GM21786 (cell line): ENCODE measurements at regions not wholly inside any gene's neighbourhood (a gene's known extent, or its start where the extent isn't known, plus 50 kb on each side); places are given as distances from the start of the nearest gene placed in this dataset.

ENCODE experiments used
- ATAC-seq: cut with Tn5 transposase; IDR thresholded peaks from one replicate; pipeline ENCODE4 v1.9.1; 2021; ENCODE audit not compliant: unreplicated experiment

DNA sequence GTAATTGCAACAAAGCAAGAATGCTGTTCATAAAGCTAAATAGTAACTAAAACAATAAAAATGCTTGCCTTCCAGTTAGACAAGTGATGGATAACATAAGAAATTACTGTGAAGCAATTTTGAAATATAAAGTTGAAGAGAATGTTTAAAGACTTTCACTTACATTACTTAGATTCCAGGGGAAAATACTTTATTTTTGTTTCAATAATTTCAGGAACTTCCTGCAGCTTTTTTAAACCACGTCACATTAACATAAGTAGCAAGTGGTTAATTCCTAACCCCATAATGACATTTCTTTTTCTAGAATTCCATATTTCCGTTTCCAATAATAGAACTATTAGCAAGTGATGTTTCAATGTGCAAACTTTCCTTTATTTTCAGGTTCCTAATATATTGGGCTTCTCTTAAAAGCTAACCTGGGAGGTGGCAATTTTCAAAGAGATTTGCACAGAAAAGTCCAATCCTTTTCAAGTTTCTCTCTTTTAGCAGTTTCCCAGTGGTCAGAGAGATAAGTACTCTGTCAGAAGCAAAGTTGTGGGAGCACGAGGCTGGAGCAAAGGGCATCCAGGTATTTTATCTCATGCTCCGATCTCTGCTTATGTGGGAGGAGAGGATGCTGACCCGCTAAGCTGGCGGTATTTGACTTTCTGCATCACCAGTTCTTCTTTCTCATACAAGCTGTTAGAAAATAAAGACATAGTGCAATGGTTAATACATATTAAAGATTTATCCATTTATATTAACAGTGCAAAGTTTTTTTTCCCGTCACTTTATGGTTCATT, 1025.3 kb downstream of the EFNB2 start:
- no peak for ATAC-seq

DNA sequence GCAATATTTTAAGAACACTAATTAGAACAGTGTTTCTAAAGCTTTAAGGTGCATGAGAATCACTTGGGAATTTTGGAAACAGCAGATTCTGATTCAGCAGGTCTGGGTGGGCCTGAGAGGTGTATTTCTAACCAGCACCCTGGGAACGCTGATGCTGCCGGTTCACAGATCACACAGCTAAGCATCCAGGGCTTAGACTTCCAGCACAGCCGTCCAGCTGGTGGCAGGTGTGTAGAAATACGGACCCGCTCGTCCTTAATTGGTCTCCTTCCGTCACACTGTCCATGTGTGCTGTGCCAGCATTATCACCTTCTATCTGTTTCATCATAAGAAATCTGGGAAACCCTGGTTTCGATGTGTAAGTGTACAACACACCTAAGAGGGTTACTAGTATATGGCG, 1029.0 kb downstream of the EFNB2 start:
- ATAC-seq = no peak

DNA sequence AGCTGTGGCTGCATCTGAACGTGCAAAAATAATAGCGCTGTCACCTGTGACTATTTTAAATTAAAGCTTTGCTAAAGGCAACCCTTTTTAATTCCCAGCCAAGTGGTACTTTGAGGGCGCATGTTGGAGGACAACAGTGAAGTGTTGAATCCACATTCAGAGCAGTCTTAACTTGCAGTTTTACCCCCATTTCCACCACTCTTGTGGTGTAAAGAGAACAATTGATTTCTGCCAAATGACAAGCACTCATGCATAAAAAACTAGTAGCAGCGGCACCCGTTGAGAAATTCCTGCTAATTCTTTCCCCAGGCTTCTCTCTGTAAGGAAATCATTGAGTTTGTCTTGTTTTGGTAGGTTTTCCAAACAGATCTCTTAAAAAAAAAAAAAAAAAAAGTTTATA, 1033.3 kb downstream of the EFNB2 start:
- ATAC-seq = no peak

DNA sequence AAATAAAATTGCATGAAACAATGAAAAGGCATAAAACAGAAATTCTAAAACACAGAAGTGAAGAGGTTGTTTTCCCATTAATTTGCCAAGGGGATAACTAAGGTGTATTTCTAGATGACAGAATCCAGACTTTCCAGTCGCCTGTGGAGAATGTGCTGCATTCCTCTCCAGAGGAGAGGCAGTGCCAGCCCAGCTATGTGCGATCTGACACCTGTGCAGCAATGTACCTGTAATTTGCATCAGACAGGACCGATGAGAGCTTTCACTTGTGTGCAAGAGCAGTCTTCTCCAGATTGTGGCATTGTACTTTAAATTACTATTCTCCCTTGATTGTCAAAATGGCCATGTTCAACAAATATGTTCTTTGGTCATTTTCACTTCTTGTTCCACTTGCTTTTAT, 1037.9 kb downstream of the EFNB2 start:
- ATAC-seq = no peak

DNA sequence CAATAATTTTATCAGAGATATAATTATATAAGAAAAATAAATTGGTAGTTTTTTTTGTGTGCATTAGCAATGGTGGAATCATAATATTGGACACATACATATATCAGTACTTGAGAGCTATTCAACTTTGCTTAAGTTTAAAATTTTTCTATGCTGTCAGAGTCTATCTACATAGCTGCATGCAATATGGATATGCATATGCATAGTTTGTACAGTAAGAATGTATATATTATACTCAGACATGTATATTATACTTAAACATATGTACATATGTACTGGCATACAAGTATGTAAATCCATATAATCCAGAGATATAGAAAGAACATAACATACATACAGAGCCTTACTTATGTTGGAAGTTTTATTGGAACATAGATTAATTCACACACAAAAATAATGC, 1043.2 kb downstream of the EFNB2 start:
- ATAC-seq = no peak

DNA sequence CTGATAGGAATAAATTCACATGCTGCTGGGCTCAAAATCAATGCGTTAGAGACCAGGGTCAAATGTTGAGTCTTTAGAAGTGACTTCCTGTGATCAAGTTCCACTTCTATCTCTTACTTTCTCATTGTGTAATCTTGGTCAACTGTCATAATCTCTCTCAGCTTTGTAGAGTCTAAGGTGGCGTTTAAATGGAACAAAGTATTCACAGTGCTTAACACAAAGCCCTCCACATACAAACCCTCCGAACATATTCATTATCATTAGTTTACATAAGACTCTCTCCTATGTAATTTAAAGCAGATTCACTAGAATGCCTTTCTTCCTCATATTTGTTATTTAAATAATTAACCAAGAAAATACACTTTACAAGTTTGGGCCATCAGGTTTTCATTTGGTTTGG, 1044.1 kb downstream of the EFNB2 start:
- no peak for ATAC-seq

DNA sequence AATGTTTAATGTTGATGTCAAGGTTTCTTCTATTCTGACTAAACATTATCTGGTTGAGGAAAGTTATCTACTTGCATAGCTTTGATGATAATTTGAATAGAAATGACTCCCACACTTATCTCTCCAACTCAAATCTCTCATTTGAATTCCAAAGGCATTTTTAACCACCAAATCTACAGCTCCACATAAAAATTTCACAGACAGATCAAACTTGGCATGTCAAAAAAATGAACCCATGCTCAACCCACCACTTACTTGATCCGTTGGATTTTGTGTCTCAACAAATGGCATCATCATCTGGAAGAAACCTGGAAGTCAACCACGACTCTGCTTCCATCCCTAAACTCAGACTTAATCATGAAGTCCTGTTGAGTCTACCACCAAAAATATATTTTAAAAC, 1050.4 kb downstream of the EFNB2 start:
- no peak for ATAC-seq

DNA sequence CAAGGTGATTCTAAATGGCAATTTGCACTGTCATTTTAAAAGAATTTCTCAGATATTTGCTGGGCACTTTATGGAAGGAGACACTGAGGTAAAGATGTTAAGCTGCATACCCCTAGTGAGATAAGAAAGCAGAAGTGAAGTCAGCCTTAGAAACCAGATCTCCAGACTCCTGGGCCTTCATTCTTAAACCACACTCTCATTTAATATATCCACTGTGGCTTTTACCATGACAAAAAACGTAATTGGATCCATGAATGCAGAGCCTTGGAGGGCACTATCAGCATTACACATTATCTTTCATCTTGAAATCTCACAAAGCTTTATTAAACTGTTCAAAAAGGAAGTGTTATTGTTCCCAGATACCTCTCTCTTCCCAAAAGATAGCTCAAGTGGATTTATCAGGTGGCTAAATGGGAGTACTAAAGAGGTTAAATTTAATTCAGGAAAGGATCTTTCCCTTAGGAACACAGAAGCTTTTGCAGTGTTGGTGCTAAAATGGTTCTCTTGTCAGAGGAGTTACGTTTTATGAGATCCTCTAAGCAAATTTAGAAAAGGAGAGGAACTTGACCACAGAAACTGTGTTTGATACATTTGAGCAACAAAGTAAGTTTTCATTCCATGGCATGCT, 1060.4 kb downstream of the EFNB2 start:
- no peak for ATAC-seq

DNA sequence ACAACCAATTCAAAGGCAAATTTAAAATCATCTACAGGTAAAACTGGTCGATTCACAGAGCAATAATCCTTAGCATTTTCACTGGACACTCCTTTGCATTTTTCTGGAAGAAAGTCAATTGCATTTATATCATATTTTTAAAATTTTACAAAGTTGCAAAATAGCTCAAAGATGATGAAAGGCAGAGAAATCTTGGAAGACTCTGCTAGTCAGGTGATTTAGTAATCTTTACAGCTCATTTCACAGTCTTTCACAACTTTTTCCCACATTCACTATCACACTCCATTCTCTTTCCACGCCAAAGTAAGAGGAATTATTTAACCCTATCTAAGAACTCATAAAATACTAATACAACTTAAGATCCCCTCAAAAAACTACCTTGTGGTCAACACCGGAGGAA, 1063.8 kb downstream of the EFNB2 start:
- no peak for ATAC-seq

DNA sequence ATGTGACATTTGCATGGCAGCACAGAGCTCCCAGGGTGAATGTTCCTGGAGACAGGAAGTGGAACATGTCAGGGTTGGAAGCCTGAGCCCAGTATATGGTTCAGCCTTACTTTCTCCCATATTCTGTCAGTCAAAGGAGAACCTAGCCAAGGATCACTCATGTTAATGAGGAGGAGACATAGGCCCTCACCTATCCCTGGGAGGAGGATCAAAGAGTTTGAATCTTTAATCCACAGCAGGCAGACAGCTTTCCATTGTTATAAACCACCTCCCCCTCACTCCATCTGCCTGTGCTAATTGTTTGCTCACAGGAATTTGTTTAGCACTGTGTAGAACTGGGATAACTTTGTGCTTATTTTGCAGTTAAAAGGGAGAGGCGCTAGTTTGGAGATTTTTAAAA, 1069.1 kb downstream of the EFNB2 start:
- ATAC-seq = no peak

DNA sequence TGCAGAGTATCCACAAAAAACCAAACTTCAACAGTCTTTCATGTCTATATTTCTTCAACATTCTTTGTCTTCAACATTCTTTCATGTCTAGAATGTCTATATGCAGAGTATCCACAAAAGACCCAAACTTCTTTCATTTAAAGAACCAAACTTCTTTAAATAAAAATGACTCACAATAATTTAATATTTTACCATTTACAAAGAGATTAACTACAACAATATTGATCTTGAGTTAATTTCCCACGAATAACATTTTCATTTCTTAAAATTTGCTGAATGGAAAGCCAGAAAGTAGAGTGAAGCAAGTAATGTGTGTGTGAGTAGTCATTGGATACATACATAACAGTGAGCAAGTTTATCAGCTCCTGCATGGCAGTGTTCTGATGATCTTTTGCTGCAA, 1069.7 kb downstream of the EFNB2 start, which contains the start of gene DAOA:
Gene DAOA (plus strand): TSS at position 301 of the 400 bp plus-strand sequence.
- ATAC-seq = no peak

DNA sequence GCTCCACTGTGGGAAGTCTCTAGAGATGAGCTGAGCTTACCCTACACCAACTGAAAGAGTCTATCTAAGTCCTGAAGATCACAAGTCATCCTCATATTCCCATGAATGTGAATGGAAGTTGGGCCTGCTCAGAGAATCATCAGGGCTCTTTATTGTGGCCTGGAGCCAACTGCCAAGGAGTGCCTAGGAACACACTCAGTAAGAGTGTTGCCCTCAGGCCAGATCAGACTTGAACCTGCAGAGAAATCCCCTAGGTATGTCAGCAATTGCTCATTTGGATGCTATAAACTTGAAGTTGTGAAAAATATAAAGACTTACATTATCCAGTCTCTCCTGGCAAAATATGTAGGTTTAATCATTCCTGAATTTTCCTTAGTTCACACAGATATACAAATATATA, 1070.2 kb downstream of the EFNB2 start:
- ATAC-seq = no peak

DNA sequence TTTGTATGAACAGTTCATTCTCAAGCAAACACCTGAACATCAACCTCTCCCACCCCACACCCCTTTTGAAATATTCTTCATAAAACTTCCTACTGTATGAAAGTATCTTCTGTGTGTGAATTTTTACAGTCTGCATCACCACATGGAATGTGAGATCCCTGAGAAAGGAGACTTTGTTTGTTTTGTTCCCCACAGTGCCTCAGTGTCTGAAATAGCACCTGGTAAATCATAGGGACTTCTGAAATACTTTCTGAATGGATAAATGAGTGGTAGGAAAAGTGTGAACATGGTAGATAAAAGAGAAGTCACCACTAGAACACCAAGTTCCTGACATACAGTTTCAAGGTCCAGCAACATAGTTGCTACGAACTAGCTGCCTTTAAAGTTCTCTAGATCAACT, 1071.2 kb downstream of the EFNB2 start:
- ATAC-seq = no peak

DNA sequence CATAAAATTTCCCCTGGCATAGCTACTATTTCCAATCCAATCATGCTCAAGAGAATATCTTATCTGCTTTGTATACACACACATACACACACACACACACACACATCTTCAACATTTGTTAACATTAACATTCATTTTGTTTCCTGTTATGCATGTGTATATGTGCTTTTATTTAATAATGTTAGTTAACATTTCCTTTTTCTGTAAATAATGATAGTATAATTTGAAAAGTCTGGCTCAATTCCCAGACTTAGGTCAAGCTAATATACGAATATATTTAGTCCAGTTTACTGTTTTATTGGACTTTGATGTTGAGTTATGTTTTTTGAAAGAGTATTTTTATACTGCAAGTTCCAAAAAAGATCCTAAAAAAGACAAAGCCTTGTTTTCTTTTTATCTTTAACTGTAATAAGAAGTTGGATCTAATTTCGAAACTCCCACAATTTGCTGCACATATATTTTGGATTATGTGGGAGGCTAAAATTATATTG, 1072.4 kb downstream of the EFNB2 start:
- ATAC-seq = no peak

DNA sequence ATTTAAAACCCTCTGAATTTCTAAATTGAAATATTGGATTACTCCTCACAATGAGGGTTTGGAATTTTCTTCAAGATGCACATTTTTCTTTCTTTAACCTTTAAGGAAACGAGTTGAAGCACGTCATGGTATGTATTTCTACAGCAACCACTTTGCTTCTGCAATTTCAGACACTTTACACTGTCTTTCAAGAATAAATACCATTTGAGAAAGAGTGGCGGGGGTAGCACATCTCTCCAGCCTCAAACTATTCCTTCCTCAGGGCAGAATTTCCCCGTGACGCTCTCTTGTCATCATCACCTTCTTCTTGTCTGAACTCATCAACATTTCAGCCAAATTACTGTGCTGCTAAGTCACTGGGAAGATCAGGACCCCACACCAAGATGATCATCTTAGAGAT, 1073.4 kb downstream of the EFNB2 start:
- ATAC-seq = no peak

DNA sequence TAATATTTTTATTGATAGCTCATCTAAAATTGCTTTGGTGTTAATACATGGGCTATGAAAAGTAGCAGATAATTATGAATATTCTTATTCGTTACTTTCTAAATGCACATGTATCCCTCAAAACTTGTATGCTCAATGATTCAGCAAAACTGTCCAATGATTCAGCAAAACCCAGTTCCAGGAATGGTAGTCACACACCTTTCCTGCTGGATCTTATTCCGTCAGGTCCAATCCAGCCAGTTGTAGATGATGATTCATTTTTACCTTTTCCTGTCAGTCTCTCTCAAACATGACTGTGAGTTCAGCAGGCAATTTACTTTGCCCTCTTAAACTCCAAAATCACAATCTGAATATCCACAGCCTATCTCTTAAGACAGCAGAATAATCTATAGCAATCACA, 1082.6 kb downstream of the EFNB2 start:
- ATAC-seq = no peak

DNA sequence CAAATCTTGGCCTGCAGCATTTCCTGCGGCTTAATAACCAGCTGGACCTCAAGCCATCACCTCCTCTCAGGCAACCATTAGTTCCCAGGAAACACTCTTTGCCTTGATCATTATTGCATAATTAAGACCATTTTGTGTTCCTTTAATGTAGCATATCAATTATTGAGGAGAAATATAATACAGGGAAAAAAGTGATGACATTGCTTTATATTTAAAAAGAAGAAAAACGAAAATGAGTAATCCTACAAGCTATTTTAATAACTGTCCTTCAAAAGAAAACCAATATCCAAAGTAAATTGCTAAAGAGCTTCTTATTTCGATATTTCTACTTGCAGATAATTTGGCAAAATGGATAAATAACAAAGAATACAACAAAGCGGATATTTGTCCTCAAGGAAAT, 1084.7 kb downstream of the EFNB2 start:
- ATAC-seq = no peak

DNA sequence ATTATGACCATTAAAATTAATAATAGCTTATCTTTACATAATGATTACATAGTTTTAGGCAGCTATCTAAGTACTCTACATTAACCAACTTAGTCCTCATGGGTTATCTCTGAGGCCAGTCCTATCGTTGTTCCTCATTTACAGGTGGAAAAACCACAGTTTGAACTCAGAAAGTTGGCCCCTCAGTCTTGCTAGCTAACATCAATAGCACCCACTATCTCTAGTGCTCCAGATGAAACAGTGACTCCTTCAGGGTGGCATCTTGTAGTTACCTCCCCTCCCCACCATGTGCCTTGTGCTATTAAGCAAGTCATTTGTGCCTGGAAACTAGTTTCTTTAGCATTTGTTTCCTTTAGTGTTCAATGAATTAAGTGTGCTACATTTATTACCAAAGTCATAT, 1086.7 kb downstream of the EFNB2 start:
- ATAC-seq = no peak

DNA sequence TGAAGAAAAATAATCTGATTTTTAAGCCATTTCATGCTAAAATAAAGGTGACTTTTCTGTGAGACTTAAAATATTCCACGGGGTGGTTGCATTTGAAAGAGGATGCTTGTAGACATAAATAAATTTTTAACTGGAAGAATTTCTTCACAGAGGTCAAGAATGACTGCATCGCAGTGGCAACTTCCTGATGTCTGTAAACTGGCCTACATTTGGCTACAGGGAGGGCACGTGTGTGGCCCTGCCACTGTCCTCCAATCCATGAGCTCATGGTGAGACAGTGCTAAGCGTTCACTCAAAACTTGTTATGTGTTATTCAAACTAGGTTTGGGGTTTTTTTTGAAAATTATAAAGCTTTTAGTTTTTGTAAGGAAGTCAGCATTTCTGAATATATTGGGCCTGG, 1089.3 kb downstream of the EFNB2 start:
- no peak for ATAC-seq

DNA sequence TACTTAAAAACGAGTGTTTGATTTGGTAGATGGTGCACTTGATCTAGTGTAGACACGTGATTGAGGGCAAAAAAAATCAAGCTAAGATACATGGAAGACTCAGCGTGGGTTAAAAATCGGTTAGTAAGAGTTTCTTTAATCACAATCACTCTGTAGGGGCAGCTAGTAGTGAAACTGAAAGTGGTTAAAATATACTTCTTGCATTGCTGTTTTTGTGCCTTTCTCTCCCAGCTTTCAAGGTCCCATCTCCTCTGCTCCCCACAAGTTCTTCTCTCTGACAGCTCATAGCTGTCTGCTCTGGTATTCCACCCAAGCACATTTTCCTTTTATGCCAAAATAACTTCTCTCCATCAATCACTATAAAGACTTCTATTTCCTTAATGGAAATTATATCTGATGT, 1089.7 kb downstream of the EFNB2 start:
- ATAC-seq = no peak

DNA sequence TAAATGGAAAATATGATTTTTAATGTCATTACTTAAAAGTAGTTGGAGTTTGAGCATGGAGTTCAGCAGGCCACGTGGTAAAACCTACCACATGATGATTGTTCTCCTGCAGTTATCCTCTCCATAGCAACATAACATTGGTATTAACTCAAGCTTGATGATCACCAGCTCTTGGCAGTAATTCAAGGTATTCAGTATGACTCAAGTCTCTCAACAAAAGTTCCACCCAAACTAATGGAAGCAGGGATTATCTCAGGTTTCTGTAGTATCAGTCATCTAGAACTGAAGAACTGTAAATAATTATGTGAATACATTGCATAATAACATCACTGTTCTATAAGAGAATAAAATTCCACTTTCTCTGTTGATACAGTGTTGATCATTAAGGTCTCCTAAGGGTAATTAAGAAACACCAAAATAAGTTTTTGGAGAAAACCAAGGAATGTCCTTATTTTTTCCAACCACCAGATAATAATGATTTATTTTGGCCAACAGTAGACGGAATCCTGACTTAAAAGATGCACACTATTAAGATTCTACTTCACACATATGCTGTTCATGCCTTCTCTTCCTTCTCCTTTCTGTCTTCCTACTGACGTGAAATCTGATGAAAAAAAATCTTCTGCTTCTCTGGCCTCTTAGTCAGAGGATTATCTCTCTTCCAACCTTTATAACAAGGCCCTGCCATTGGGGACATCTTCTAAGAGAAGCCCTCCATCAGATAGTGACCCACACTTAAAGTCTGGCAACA, 1092.3 kb downstream of the EFNB2 start:
- no peak for ATAC-seq

DNA sequence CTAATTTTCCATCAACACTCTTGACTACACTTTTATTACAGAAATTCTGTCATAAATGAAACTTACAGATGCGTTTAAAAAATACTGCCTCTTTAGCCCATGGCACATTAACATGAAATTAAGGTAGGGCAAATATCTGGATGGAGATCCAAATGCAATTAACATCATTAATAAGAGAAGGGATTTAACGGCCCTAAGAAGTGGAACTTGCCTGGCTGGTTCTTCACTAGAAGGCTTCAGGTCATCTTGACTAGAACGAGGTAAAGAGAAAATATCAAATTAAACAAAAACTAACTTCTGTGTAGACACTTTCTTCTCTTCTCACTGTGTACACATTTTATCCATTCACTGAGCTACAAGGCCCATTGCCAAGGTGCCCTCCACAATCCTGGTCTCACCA, 1093.4 kb downstream of the EFNB2 start:
- ATAC-seq = no peak
